ENCODE measurements at regions not wholly inside any gene's neighbourhood (a gene's known extent, or its start where the extent isn't known, plus 50 kb on each side); places are given as distances from the start of the nearest gene placed in this dataset.

DNA sequence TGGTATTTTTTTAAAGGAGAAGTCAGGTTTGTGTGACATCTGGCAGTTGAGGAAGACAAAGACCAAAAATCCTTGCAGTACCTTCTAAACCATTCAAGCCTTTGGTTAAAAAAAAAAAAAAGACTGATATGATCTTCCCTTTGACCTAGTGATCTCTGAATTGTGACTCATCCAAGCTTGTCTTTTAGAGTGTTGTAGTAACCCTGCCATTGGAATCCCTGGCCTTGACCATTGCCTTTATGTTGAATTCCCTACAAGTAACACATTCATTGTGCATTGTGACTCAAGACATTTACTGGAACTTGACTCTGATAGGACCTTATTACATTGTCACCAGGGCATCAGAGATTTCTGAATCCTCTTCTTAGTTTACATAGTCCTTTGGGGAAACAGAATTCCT is 1469.0 kb downstream of the TECRL start:
- H3K9me3 ChIP-seq, result no peaks in the 10 kb centered on the region
- DNase-seq, result no peak
- no peaks in the 10 kb centered on the region for H3K27me3 ChIP-seq
- no peak overlapping the region for H3K4me3 ChIP-seq
- intact Hi-C loops (cut with DNase I), result no loop called here
- H3K4me1 ChIP-seq, result no peaks in the 10 kb centered on the region
- H3K27ac ChIP-seq, result no peak overlapping the region
- no peaks in the 10 kb centered on the region for H3K36me3 ChIP-seq
- TF ChIP-seq POLR2A (IDR thresholded peaks at IDR 0.05), result no peak
- TF ChIP-seq, protein P1, sequence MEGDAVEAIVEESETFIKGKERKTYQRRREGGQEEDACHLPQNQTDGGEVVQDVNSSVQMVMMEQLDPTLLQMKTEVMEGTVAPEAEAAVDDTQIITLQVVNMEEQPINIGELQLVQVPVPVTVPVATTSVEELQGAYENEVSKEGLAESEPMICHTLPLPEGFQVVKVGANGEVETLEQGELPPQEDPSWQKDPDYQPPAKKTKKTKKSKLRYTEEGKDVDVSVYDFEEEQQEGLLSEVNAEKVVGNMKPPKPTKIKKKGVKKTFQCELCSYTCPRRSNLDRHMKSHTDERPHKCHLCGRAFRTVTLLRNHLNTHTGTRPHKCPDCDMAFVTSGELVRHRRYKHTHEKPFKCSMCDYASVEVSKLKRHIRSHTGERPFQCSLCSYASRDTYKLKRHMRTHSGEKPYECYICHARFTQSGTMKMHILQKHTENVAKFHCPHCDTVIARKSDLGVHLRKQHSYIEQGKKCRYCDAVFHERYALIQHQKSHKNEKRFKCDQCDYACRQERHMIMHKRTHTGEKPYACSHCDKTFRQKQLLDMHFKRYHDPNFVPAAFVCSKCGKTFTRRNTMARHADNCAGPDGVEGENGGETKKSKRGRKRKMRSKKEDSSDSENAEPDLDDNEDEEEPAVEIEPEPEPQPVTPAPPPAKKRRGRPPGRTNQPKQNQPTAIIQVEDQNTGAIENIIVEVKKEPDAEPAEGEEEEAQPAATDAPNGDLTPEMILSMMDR (IDR thresholded peaks at IDR 0.05), result no peak

DNA sequence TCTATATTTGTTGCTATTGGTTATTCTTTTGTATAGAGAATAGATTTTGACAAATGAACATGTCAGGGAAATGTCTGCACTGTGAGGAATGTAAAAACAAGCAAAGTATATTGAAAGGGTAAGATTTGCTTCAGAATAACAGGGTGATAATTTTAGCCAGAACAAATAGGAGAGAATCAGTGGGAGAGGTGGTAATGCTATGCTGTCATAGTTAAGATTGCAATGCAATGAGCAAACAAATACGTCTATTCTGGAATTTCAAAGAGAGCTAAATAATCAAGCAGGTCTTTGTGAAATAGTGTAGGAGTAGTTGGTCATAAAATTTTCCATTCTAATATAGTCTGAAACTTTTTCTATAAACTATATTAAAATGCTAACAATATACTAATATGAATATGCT is 1478.4 kb downstream of the TECRL start:
- Histone ChIP-seq H3K27ac (no peak overlapping the region), H3K4me3 (no peak overlapping the region), H3K27me3 (no peaks in the 10 kb centered on the region), H3K4me1 (no peaks in the 10 kb centered on the region), H3K36me3 (no peaks in the 10 kb centered on the region), H3K9me3 (no peaks in the 10 kb centered on the region)
- DNase-seq, result no peak
- intact Hi-C loops (cut with DNase I), result no loop called here
- TF ChIP-seq, protein P1 (IDR thresholded peaks at IDR 0.05), result no peak
- no peak for TF ChIP-seq POLR2A (IDR thresholded peaks at IDR 0.05)
- 41% methylated on average over 1 of the region's 1 CpG; no CpG with 5 or more reads in 1 of the 2 donors for WGBS, 2 donors

DNA sequence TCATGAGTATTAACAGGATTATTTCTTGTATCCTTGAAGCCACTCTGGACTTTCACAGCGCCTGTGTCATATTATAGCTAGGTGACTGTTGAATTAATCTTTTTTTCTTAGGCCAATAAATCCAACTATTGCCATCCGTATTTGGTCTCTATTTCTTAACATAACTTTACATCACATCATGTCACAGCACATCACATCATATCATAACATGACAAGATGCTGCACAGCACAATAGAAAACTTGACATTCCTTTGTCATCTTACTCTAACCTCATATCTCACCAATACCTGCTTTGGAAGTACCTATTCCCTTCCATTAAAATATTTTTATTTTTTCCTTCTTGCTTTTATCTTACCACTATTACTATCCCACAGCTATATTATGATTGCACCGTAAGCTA is 1480.8 kb downstream of the TECRL start:
- Histone ChIP-seq H3K4me3 (no peak overlapping the region), H3K4me1 (no peaks in the 10 kb centered on the region), H3K36me3 (no peaks in the 10 kb centered on the region), H3K27ac (no peak overlapping the region), H3K27me3 (no peaks in the 10 kb centered on the region), H3K9me3 (no peaks in the 10 kb centered on the region)
- intact Hi-C loops (cut with DNase I), result no loop called here
- no peak for TF ChIP-seq POLR2A (IDR thresholded peaks at IDR 0.05)
- TF ChIP-seq, protein P1 (IDR thresholded peaks at IDR 0.05), result no peak
- DNase-seq, result no peak
- 51 to 70% methylated on average over 3 of the region's 3 CpGs for WGBS, 2 donors

DNA sequence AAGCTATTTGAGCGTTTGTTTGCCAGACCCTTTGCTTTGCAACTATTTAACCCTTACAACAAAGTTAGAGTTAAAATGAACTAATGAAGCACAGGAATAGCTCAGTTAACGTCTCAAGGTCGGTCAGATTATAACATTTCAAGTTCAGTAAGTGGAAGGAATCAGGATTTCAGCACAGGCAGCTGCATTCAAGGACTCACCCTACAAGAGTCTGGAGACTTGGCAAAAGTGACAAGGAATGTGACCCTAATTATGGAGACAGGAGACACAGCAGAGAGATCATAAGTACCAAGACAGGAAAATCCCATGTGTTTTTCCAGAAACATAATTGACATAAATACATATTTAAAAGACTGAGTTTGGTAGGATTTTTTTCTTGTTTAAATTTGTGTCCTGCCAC is 1481.7 kb downstream of the TECRL start:
- 46 to 64% methylated on average over 3 of the region's 3 CpGs for WGBS, 2 donors
- Histone ChIP-seq H3K27me3 (no peaks in the 10 kb centered on the region), H3K9me3 (no peaks in the 10 kb centered on the region), H3K27ac (no peak overlapping the region), H3K4me1 (no peaks in the 10 kb centered on the region), H3K36me3 (no peaks in the 10 kb centered on the region), H3K4me3 (no peak overlapping the region)
- no peak for DNase-seq
- intact Hi-C loops (cut with DNase I), result no loop called here
- TF ChIP-seq POLR2A (IDR thresholded peaks at IDR 0.05), result no peak
- TF ChIP-seq, protein P1 (IDR thresholded peaks at IDR 0.05), result no peak

DNA sequence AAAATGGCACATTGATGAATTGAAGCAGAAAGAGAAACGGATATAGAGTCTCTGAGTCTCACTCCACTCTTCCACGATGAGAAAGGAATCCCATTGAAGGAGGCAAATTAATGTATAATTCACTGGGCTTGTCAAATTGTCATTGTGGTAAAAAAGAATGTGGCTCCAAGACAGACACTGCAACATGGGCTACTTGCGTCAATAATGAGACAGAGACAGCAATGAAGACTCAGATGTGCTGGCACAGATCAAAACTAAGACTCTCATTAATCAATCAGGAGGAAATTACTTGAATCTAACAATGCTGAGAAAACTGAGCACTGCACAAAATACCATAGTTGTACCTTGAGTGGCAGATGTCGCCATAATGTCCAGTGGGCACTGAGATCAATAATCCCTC is 1485.5 kb downstream of the TECRL start:
- no peaks in the 10 kb centered on the region for H3K36me3 ChIP-seq
- no peak overlapping the region for H3K4me3 ChIP-seq
- TF ChIP-seq, protein P1 (IDR thresholded peaks at IDR 0.05), result no peak
- no peak for TF ChIP-seq POLR2A (IDR thresholded peaks at IDR 0.05)
- no peak overlapping the region for H3K27ac ChIP-seq
- H3K27me3 ChIP-seq, result no peaks in the 10 kb centered on the region
- no peaks in the 10 kb centered on the region for H3K4me1 ChIP-seq
- 68 to 72% methylated on average over 4 of the region's 4 CpGs for WGBS, 2 donors
- intact Hi-C loops (cut with DNase I), result no loop called here
- H3K9me3 ChIP-seq, result no peaks in the 10 kb centered on the region
- DNase-seq, result no peak

Measured in esophagus squamous epithelium (tissue), 5 donors.